DMS53 treated with DMSO at 0.1 percent for 48 hours (cell line): ENCODE measurements at regions not wholly inside any gene's neighbourhood (a gene's known extent, or its start where the extent isn't known, plus 50 kb on each side); places are given as distances from the start of the nearest gene placed in this dataset.

Experiments used
- DNase-seq: peaks from one replicate; lab custom pipeline; 2025; ENCODE audit not compliant: unreplicated experiment; lab: John Stamatoyannopoulos, UW

DNA sequence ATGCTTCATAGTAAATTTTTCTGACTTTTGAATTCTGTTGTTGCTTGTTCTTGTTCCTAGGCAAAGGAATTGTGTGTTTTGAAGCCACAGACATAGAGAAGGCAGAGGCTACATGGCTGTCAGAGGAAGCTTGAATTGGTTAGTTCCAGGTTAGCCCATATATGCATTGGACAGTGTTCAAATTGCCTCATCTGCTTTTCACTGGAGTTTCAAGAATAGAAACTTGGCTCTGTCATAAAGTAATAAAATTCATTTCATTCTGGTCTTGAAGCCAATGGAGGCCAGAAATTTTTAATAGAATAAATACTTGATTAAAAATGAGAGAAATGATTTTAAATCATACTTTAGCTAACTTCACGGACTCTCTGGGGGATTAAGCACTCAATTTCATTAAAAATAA is 178.0 kb downstream of the YIPF5 start:
- no peak for DNase-seq

DNA sequence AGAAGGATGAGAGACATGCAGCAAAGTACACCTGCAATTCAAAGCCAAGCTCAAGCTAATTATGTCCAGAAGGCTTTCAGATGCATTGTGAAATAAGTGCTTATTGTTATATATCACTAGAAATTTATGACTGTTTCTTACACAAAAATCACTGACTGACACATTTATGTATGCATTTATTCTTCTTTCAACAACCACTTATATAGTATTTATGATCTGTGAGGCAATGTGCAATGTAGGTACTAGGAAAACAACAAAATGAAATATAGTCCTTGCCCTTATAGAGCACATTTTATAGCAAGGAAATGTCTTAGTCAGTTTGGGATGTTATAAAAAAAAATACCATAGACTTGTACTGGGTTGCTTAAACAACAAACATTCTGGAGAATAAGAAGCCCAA is 167.6 kb downstream of the YIPF5 start:
- no peak for DNase-seq

GRCh38 chr5:144003636-144004035 is 166.8 kb downstream of the YIPF5 start:
- no peak for DNase-seq

- no peak for DNase-seq
Observed at GRCh38 chr5:144004146-144004545, 166.3 kb downstream of the YIPF5 start.

DNA sequence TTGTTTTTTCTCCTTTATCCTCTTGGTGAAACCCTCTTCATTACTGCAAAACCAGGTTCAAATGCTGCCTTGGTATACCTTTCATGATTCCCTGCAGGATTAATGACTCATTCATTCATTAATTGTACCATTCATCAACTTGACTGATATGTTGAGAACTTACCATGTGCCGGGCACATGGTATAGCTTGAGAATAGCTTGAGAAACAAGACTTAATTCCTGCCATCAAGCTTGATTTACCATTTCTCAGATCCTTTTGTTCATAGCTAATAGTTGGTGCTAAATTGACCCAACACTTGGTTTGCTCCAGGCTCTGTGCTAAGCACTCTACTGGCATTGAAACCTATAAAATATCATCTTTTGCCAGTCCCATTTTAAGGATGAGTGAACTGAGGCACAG is 165.7 kb downstream of the YIPF5 start:
- no peak for DNase-seq

DNA sequence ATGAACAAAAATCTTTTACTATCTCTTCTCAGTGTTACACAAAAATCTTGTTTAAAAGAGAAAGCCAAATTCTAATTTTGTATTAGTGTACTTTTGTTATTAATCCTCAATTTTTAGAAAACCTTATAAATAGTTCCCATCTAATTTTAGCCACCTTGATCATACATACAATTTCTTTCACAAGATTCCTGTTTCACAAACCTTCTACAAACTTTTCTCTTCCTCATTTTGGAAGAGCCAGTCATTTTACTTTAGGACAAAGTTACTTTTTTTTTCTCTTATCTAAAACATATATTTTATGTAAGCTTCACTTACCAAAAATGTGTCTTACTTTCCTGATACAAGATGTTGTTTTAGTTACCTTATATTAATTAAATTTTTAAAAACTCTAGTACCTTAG is 161.3 kb downstream of the YIPF5 start:
- no peak for DNase-seq

DNA sequence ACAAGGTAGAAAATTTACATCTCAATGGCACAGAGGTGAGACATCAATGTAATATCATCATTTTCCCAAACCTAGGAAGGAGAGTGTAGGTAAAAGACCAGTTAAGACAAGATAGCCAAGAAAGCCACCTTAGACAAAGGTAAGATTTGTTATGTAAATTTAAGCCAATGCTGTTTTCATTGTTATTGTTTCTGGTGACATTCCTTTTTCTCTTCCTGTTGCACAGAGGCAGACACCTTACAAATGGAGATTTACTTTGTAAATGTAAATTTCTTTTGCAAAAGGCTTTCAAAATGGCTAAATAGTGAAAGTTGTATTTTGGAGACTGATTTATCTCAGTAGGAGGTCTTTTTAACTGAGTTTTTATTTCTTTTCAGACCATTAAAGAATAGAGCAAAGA is 159.1 kb downstream of the YIPF5 start:
- DNase-seq = no peak

GRCh38 chr5:144013816-144014215 is 156.6 kb downstream of the YIPF5 start:
- no peak for DNase-seq

DNA sequence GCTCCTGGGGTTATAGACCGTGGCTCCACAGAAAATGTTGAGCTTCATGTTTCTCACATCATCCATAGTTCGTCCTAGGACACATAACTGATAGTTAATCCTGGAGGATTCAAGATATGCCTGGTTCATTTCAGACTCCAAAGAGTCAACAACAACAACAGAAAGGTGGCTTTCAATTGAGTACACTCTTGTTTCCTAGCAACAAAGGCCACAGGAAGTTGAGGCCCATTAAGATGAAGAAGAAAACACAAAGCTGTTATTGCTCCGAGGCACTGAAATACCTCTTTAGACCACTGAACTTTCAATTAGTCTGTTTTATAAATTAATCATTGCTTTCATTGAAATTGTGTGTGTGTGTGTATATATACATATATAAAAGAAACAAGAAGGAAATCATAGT is 154.5 kb downstream of the YIPF5 start:
- no peak for DNase-seq

GRCh38 chr5:144017119-144017518 is 153.3 kb downstream of the YIPF5 start:
- no peak for DNase-seq

DNA sequence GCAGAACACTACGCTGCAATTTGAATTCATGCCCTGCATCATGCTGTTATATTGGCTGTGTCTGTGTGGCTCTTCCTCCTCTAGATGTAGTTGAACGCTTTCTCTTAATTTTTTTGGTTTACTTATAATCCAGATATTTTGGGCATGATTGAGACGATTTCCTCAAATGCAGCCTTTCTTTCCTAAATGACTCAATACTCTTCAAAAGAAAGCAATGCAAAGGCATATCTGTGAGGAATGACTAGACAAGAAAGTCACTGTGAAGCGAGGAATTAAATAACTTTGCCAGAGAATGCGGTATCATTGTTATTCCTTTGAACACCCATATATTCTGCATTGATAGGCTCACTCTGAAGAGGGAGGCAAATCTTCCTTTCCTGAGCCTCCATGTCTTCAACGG is 152.8 kb downstream of the YIPF5 start:
- DNase-seq = no peak

GRCh38 chr5:144024090-144024489 is 146.4 kb downstream of the YIPF5 start:
- no peak for DNase-seq

DNA sequence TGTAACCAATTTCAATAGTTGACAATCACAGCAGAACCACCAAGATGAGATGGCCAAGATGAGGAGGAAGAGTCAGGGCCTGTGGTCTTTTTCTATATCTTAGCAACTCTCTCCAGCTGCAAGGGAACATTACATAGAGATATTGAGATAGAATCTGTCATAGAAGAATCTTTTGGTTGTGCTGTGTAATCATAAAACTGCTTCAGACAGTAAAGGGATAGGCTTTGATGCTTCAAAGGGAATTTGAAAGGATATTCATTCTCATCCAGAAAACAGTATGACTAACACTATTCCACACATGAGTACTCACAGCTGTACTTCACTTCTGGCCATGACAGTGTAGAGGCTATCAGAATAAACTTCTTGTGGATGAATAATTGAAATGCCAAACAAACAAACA is 145.9 kb downstream of the YIPF5 start:
- no peak for DNase-seq

GRCh38 chr5:144026286-144026685 is 144.2 kb downstream of the YIPF5 start:
- DNase-seq = no peak

DNA sequence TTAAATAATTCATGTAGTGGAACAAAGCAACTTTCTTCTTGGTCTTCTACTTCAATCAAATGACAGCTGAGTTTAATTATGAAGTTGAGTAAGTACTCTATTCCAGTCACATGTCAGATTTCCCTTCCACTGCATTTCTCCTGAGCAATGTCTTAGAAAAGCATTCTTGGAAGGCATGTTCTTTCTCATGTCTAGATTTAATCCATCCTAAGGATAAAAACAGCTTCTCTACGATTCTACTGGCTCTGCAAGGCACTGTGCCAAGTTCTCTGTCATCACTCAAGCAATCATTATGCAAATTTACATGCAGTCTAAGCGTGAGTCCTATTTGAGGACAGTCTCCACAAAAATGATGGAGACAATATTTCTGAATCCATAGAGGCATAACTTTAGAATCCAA is 142.4 kb downstream of the YIPF5 start:
- no peak for DNase-seq

DNA sequence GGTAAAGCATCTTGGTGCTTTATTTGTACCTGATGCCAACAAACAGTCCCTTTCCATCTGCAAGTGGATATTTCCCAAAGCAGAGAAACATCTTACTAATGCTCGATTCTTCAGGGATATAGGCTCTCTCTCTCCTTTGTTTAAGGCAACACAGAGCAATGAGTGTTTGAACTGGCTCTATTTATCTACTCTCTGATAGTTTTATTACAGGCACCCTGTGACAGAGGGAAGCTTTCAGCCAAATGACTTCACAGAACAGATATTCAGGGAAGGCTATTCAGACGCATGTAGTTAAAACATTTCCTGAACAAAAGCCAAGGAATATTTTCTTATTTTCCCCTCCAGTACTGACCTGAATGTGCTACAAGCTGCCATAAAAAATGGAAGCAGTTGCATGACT is 141.8 kb downstream of the YIPF5 start:
- DNase-seq = no peak

GRCh38 chr5:144030904-144031303 is 139.6 kb downstream of the YIPF5 start:
- DNase-seq = no peak

DNA sequence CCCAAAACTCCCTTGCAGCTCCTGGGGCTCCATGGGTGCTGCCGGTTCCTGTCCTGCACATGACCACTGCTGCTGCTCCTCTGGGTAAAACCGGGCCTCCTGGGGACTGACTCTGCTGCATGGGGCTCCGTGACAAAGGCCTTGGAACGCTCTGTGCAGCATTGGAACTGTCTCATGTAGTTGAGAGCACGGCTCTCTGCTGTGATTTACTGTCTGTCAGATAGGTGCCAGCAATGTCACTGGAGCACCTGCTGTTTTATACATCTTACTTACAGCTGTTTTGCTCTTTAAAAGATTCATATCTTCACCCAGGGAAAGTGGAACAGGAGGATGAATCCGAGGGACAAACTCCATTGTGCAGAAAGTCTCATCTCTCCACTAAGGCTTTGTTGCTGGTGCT is 138.1 kb downstream of the YIPF5 start:
- DNase-seq = no peak

DNA sequence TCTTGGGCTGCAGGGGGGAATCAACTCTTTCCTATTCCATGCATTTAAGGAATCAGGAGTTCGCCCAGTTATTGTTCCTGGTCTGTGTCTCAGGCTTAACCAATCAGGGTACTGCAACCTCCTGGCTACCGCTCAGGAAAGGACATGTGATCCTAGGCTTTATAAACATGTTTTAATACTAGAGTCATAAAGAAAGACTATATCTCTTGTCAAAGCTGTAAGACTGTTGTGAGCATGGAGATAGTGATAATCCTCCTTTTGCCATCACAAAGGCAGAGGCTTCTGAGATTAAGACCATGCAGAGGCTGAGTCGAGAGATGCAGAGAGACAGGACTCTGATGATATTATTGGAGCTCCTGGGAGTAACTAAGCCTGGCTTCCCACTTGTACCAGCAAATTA is 137.0 kb downstream of the YIPF5 start:
- no peak for DNase-seq

- DNase-seq = no peak
Observed at GRCh38 chr5:144035046-144035740, 135.3 kb downstream of the YIPF5 start.

DNA sequence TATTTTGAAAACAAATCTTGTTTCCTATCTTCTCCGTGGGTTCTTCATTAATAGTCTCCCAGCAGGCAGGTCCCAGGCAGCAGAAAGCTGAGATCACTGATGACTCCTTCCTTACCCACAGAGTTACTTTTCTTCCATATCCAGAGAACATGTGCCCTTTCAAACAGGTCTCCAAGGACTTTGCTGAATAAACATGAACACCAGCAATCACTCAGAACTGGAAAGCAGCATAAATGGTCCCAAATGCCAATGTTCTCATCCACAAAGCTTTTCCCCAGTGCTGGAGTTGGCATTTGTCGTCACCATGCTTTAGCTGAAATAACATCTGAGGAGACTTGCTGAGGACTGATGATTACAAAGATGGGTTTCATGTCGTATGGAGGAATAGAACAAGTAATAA is 134.0 kb downstream of the YIPF5 start:
- DNase-seq = no peak

- DNase-seq = no peak
Observed at GRCh38 chr5:144040615-144041305, 129.7 kb downstream of the YIPF5 start.

GRCh38 chr5:144042156-144042555 is 128.3 kb downstream of the YIPF5 start:
- no peak for DNase-seq
